IgD-negative memory B cell (primary cell): ENCODE measurements at regions not wholly inside any gene's neighbourhood (a gene's known extent, or its start where the extent isn't known, plus 50 kb on each side); places are given as distances from the start of the nearest gene placed in this dataset.
"Not testable (repeated sequence)": the region's sequence is repeated elsewhere in the genome, so short reads cannot be mapped to it uniquely, and the experiment has no call there.

Source experiments
- H3K27ac Mint-ChIP-seq, 3 donors: one replicate each; pipeline ENCODE4 v1.8.0; 2020 to 2022; ENCODE audit warnings: mild to moderate bottlenecking in 3 of 3, mixed read lengths in 3 of 3, moderate library complexity in 1 of 3
- H3K27me3 Mint-ChIP-seq: one replicate; pipeline ENCODE4 v1.8.0; 2021; ENCODE audit warnings: mixed read lengths
- H3K36me3 Mint-ChIP-seq: one replicate; pipeline ENCODE4 v1.8.0; 2020; ENCODE audit warnings: mild to moderate bottlenecking, mixed read lengths
- H3K4me1 Mint-ChIP-seq, 3 donors: one replicate each; pipeline ENCODE4 v1.8.0; 2020 to 2022; ENCODE audit warnings: mixed read lengths in 3 of 3, mild to moderate bottlenecking in 1 of 3
- H3K4me3 Mint-ChIP-seq, 4 donors: one replicate each; pipeline ENCODE4 v1.8.0; 2020 to 2022; ENCODE audit warnings: mild to moderate bottlenecking in 4 of 4, mixed read lengths in 4 of 4, moderate library complexity in 3 of 4
- H3K9me3 Mint-ChIP-seq, 3 donors: one replicate each; pipeline ENCODE4 v1.8.0; 2020 to 2021; ENCODE audit warnings: mixed read lengths in 3 of 3, mild to moderate bottlenecking in 1 of 3

- peaks cover 18 to 24% (median 21%) of the 10 kb centered on the region in 3 donors for H3K4me1 Mint-ChIP-seq
- H3K36me3 Mint-ChIP-seq = no peaks in the 10 kb centered on the region
- H3K9me3 Mint-ChIP-seq = no peaks in the 10 kb centered on the region
- no peak overlapping the region for H3K27ac Mint-ChIP-seq
- H3K27me3 Mint-ChIP-seq = no peaks in the 10 kb centered on the region
- H3K4me3 Mint-ChIP-seq = no peak overlapping the region
These were observed 190.1 kb upstream of the ZNF217 start for GRCh38 chr20:53783768-53784167.

- no peak overlapping the region for H3K4me3 Mint-ChIP-seq
- H3K27ac Mint-ChIP-seq = peak overlapping the region in 1 of 3 donors; percentile 64
- H3K9me3 Mint-ChIP-seq = no peaks in the 10 kb centered on the region
- no peaks in the 10 kb centered on the region for H3K36me3 Mint-ChIP-seq
- H3K27me3 Mint-ChIP-seq = no peaks in the 10 kb centered on the region
- peaks cover 18 to 24% (median 21%) of the 10 kb centered on the region in 3 donors for H3K4me1 Mint-ChIP-seq
These were observed 189.1 kb upstream of the ZNF217 start for GRCh38 chr20:53782612-53783246.

DNA sequence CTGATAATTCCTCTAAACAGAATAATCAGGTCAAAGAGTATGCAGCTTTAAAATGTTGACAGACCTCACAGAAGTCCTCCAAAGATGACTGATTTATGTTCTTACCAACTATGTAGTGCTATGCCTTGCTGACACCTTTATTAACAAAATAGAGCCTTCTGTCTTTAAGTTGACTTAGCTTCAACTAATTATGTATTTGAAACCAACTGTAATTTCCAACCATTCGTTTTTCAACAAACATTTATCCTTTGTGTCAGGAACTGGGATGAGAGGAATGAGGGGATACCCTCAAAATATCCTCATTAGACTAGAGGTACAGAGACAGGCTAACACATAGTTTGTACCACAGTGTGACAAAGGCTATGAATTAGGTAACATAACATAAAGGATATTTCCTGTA is 186.2 kb upstream of the ZNF217 start:
- no peak overlapping the region for H3K4me3 Mint-ChIP-seq
- H3K4me1 Mint-ChIP-seq = peaks cover 0 to 3% (median 2%) of the 10 kb centered on the region in 3 donors
- no peaks in the 10 kb centered on the region for H3K36me3 Mint-ChIP-seq
- H3K27me3 Mint-ChIP-seq = no peaks in the 10 kb centered on the region
- H3K9me3 Mint-ChIP-seq = no peaks in the 10 kb centered on the region
- H3K27ac Mint-ChIP-seq = no peak overlapping the region

- H3K36me3 Mint-ChIP-seq = no peaks in the 10 kb centered on the region
- H3K4me3 Mint-ChIP-seq = no peak overlapping the region
- H3K4me1 Mint-ChIP-seq = peaks cover 0 to 4% (median 0%) of the 10 kb centered on the region in 3 donors
- no peaks in the 10 kb centered on the region for H3K9me3 Mint-ChIP-seq
- H3K27ac Mint-ChIP-seq = no peak overlapping the region
- no peaks in the 10 kb centered on the region for H3K27me3 Mint-ChIP-seq
These were observed 185.1 kb upstream of the ZNF217 start for GRCh38 chr20:53778736-53779135.

- H3K27ac Mint-ChIP-seq = peak overlapping the region in 1 of 3 donors; percentile 23
- H3K36me3 Mint-ChIP-seq = no peaks in the 10 kb centered on the region
- no peak overlapping the region for H3K4me3 Mint-ChIP-seq
- H3K9me3 Mint-ChIP-seq = no peaks in the 10 kb centered on the region
- no peaks in the 10 kb centered on the region for H3K27me3 Mint-ChIP-seq
- peaks cover 0 to 4% (median 0%) of the 10 kb centered on the region in 3 donors for H3K4me1 Mint-ChIP-seq
These were observed 184.4 kb upstream of the ZNF217 start for GRCh38 chr20:53778041-53778516.

- H3K9me3 Mint-ChIP-seq, H3K4me1 Mint-ChIP-seq, H3K36me3 Mint-ChIP-seq, H3K27me3 Mint-ChIP-seq, H3K27ac Mint-ChIP-seq, H3K4me3 Mint-ChIP-seq: not testable (repeated sequence)
These were observed 183.8 kb upstream of the ZNF217 start for GRCh38 chr20:53777402-53777801.

DNA sequence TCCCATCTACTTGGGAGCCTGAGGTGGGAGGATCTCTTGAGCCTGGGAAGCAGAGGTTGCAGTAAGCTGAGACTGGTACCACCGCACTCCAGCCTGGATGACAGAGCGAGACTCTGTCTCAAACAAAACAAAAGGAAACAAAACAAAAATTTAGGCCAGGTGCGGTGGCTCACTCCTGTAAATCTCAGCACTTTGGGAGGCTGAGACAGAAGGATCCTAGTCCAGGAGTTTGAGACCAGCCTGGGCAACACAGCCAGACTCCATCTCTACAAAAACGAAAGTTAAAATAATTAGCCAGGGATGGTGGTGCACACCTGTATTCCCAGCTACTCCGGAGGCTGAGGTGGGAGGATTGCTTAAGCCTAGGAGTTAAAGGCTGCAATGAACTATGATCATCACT is 183.2 kb upstream of the ZNF217 start:
- no peaks in the 10 kb centered on the region for H3K9me3 Mint-ChIP-seq
- no peak overlapping the region for H3K4me3 Mint-ChIP-seq
- no peaks in the 10 kb centered on the region for H3K27me3 Mint-ChIP-seq
- H3K27ac Mint-ChIP-seq = no peak overlapping the region
- peaks cover 0 to 6% (median 0%) of the 10 kb centered on the region in 3 donors for H3K4me1 Mint-ChIP-seq
- H3K36me3 Mint-ChIP-seq = no peaks in the 10 kb centered on the region

DNA sequence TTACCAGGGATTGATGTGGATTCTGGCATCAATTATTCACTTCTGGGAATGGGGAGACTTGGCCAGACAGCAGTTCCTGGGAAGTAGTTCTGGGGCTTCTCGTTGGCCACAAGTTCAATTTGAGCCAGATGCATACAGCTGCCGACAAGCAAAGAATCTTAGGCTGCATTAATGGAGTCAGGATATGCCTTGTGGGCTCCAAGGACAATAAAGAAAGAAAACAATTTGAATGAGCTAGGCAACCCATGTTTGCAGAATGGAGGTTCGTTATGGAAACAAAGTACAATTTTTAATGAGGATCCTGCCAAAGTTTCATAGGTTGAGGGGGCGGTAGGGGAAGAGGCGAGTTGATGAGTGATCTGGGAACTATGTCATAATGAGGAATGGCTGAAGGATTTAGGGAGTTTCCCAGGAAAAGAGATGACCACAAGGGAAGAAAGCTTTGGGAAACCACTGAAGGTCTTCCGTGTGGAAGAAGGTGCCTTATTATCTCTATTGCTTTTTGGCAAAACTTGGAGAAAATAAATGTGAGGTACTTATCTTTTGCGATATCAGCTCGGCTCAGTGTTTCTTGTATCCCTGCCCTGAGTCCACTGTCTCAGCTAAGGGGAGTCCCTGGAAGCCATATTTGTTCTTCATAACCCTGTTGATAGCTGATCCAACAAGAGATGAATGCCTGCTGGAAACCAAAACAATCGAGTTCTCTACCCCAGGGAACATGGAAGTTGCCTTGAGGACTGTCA is 181.0 kb upstream of the ZNF217 start:
- Mint-ChIP-seq H3K27me3 (no peaks in the 10 kb centered on the region), H3K36me3 (no peaks in the 10 kb centered on the region), H3K4me1 (peaks cover 0 to 7% (median 0%) of the 10 kb centered on the region in 3 donors), H3K9me3 (no peaks in the 10 kb centered on the region), H3K27ac (no peak overlapping the region), H3K4me3 (no peak overlapping the region)

DNA sequence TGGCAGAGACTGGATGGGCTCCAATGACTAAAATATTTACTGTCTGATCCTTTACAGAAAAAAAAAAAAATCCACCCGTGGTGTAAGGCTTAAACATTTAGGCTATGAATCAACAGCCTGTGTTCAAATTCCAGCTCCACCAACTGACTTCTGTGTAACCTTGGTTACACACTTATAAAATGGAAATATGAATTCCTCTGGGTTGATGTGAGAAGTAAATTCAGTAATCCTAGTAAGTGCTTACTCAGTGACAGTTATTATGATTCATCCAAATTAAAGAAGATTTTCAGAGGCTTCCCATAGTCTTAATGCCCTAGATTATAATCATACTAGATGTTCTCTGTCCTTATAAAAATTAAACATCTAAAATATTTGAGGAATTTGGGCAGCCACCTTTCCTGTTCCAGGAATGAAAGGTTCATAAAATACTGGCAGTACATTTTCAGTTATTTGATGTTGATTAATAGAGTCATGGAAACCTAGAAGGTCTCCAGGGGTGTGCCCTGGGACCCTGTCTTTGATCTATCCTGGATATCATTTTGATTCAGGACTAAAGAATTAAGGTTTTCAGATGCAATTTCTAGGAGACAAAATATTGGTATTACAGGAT is 180.3 kb upstream of the ZNF217 start:
- Mint-ChIP-seq H3K27me3 (no peaks in the 10 kb centered on the region), H3K27ac (no peak overlapping the region), H3K36me3 (no peaks in the 10 kb centered on the region), H3K4me1 (peaks cover 0 to 7% (median 0%) of the 10 kb centered on the region in 3 donors), H3K9me3 (no peaks in the 10 kb centered on the region), H3K4me3 (no peak overlapping the region)

DNA sequence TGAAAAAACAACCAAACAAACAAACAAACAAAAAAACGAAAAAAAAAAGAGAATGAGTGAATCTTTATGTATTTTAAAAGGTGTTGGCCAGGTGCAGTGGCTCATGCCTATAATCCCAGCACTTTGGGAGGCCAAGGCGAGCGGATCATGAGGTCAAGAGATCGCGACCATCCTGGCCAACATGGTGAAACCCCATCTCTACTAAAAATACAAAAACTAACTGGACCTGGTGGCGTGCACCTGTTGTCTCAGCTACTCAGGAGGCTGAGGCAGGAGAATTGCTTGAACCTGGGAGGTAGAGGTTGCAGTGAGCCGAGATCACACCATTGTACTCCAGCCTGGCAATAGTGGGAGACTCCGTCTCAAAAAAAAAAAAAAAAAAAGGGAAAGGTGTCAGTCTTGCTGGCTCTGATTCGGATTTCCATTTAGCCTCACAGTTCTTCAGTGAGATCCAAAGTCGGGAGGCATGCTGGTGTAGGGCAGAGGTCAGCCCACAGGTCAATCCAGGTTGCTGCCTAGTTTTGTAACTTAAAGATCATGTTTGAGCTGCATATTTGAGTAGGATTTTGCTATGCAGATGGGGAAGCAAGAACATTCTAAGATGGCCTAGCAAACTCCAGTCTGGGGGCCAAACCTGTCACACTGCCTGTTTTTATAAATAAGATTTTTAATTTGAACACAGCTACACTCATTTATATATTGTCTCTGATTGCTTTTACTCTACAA is 179.6 kb upstream of the ZNF217 start:
- H3K4me3 Mint-ChIP-seq, H3K27me3 Mint-ChIP-seq, H3K9me3 Mint-ChIP-seq, H3K4me1 Mint-ChIP-seq, H3K27ac Mint-ChIP-seq, H3K36me3 Mint-ChIP-seq: not testable (repeated sequence)

GRCh38 chr20:53769041-53769440 is 175.4 kb upstream of the ZNF217 start:
- Mint-ChIP-seq H3K9me3 (no peaks in the 10 kb centered on the region), H3K27me3 (no peaks in the 10 kb centered on the region)

DNA sequence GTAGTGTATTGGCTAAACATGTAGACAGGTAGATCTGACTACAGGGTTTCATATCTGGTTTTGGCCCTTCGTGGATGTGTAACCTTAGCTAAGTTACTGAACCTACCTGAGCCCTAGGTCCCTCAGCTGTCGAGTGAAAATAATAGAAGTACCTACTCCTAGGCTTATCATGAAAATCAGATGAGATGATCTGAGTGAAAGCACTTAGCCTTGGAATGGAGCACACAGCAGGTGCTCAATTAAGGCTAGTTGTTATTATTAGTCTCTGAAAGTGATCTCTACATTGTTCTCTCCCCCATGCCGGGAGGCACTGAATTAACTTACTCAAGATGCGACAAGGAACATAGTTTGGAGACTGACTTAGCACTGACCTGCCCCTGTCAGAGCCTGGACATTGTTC is 174.7 kb upstream of the ZNF217 start:
- Mint-ChIP-seq H3K27ac (no peak overlapping the region), H3K36me3 (no peaks in the 10 kb centered on the region), H3K27me3 (no peaks in the 10 kb centered on the region), H3K9me3 (no peaks in the 10 kb centered on the region), H3K4me1 (peaks cover 2 to 11% (median 10%) of the 10 kb centered on the region in 3 donors), H3K4me3 (no peak overlapping the region)

More at GRCh38 chr20:53769041-53769440, 175.4 kb upstream of the ZNF217 start:
- Mint-ChIP-seq H3K36me3 (no peaks in the 10 kb centered on the region), H3K27ac (no peak overlapping the region), H3K4me1 (peaks cover 2 to 11% (median 9%) of the 10 kb centered on the region in 3 donors), H3K4me3 (no peak overlapping the region)

- Mint-ChIP-seq H3K4me3 (no peak overlapping the region), H3K27ac (peak overlapping the region in 1 of 3 donors; percentile 76), H3K27me3 (no peaks in the 10 kb centered on the region), H3K36me3 (no peaks in the 10 kb centered on the region), H3K9me3 (no peaks in the 10 kb centered on the region), H3K4me1 (peaks cover 5 to 11% (median 9%) of the 10 kb centered on the region in 3 donors)
These were observed 173.7 kb upstream of the ZNF217 start for GRCh38 chr20:53767206-53767930.

- no peak overlapping the region for H3K27ac Mint-ChIP-seq
- no peak overlapping the region for H3K4me3 Mint-ChIP-seq
- H3K4me1 Mint-ChIP-seq = peaks cover 12 to 19% (median 16%) of the 10 kb centered on the region in 3 donors
- H3K27me3 Mint-ChIP-seq = no peaks in the 10 kb centered on the region
- no peaks in the 10 kb centered on the region for H3K9me3 Mint-ChIP-seq
- H3K36me3 Mint-ChIP-seq = no peaks in the 10 kb centered on the region
These were observed 170.8 kb upstream of the ZNF217 start for GRCh38 chr20:53764415-53764800.
